H1 (cell line): ENCODE measurements at regions not wholly inside any gene's neighbourhood (a gene's known extent, or its start where the extent isn't known, plus 50 kb on each side); places are given as distances from the start of the nearest gene placed in this dataset.

Experiments
- CTCF ChIA-PET: fragments of 300-600 bp; sonication (Branson Sonifier 250); formaldehyde crosslinking; loops from one replicate; lab custom pipeline; 2021; ENCODE audit not compliant: partially characterized antibody; lab: Charles Lee
- POLR2A ChIA-PET: fragments of 300-600 bp; sonication (Branson Sonifier 250); formaldehyde crosslinking; loops from one replicate; lab custom pipeline; 2021; ENCODE audit warnings: inconsistent platforms; ENCODE audit not compliant: partially characterized antibody; lab: Charles Lee
- DNase-seq, 2 experiments: peaks; one replicate each; pipeline versions ENCODE4 v3.0.0 to v3.0.0-alpha.2; 2010 to 2022; ENCODE audit warnings: low spot score in 2 of 2, low read depth in 1 of 2, mixed read lengths in 1 of 2
- FAIRE-seq: peaks from 2 replicates; lab custom pipeline; 2011; peaks lifted over from hg19 to GRCh38; lab: Jason Lieb, UNC
- H2AFZ ChIP-seq: 2 replicates; pipeline ENCODE4 v1.8.1; 2012; ENCODE audit warnings: low read length, inconsistent platforms
- H2AK5ac ChIP-seq: 2 replicates; pipeline ENCODE4 v1.6.1; 2013; ENCODE audit warnings: low read depth, low read length
- H2BK120ac ChIP-seq: replicated peaks from 2 replicates; pipeline ENCODE3; 2013; ENCODE audit warnings: low read depth, low read length, inconsistent platforms
- H2BK12ac ChIP-seq: 2 replicates; pipeline ENCODE4 v1.6.1; 2013; ENCODE audit warnings: low read depth, low read length
- H2BK15ac ChIP-seq: 2 replicates; pipeline ENCODE4 v1.6.1; 2013; ENCODE audit warnings: low read length
- H2BK20ac ChIP-seq: 2 replicates; pipeline ENCODE4 v1.6.1; 2013; ENCODE audit warnings: low read length
- H2BK5ac ChIP-seq: 2 replicates; pipeline ENCODE4 v1.6.1; 2013; ENCODE audit warnings: low read depth, low read length
- H3K14ac ChIP-seq: 2 replicates; pipeline ENCODE4 v1.6.1; 2013; ENCODE audit warnings: inconsistent platforms; ENCODE audit not compliant: insufficient read length
- H3K18ac ChIP-seq: 2 replicates; pipeline ENCODE4 v1.6.1; 2013; ENCODE audit warnings: low read length; ENCODE audit errors: extremely low read depth
- H3K23ac ChIP-seq: 2 replicates; pipeline ENCODE4 v1.6.1; 2013; ENCODE audit warnings: inconsistent platforms; ENCODE audit not compliant: insufficient read length
- H3K23me2 ChIP-seq: 2 replicates; pipeline ENCODE4 v1.6.1; 2013; ENCODE audit warnings: low read depth, low read length
- H3K27ac ChIP-seq: 2 replicates; pipeline ENCODE4 v1.6.1; 2011; ENCODE audit warnings: low read depth, low read length, inconsistent platforms
- H3K27me3 ChIP-seq, 4 experiments: replicated peaks in 1 of 4; 1 replicate in 1 of 4; 2 replicates in 3 of 4; pipeline versions ENCODE4 v1.6.1 to v1.8.1; 2011 to 2013; ENCODE audit warnings: low read length in 3 of 4, mild to moderate bottlenecking in 3 of 4, inconsistent platforms in 2 of 4, mixed read lengths in 2 of 4, moderate library complexity in 1 of 4; ENCODE audit not compliant: control insufficient read depth in 3 of 4, insufficient read depth in 3 of 4; ENCODE audit errors: extremely low read depth in 1 of 4
- H3K36me3 ChIP-seq, 4 experiments: 2 replicates each; pipeline versions ENCODE4 v1.6.1 to v1.8.1; 2011 to 2013; ENCODE audit warnings: mild to moderate bottlenecking in 4 of 4, low read length in 3 of 4, moderate library complexity in 2 of 4, control low read depth in 1 of 4, inconsistent platforms in 1 of 4; ENCODE audit not compliant: insufficient read depth in 4 of 4, control insufficient read depth in 2 of 4
- H3K4ac ChIP-seq: replicated peaks from 2 replicates; pipeline ENCODE3; 2013; ENCODE audit warnings: low read length, low read depth, mixed read lengths, inconsistent platforms; ENCODE audit not compliant: insufficient read length
- H3K4me1 ChIP-seq, 4 experiments: replicated peaks in 1 of 4; 1 replicate in 1 of 4; 2 replicates in 3 of 4; pipeline versions ENCODE4 v1.6.1 to v1.8.1; 2011 to 2013; ENCODE audit warnings: low read length in 3 of 4, inconsistent platforms in 2 of 4, mixed read lengths in 1 of 4; ENCODE audit not compliant: insufficient read depth in 4 of 4, control insufficient read depth in 3 of 4
- H3K4me2 ChIP-seq, 2 experiments: 2 replicates each; pipeline versions ENCODE4 v1.6.1 to v1.8.1; 2011 to 2013; ENCODE audit warnings: low read depth in 2 of 2, low read length in 2 of 2, control low read depth in 1 of 2, inconsistent platforms in 1 of 2, mild to moderate bottlenecking in 1 of 2; ENCODE audit not compliant: insufficient read depth in 1 of 2
- H3K4me3 ChIP-seq, 4 experiments: fragments of 200-600, 300-600 bp in 1 of 4; sonication (generic), shearing (Covaris generic), sonication (Bioruptor Twin) in 1 of 4; 2 replicates each; pipeline versions ENCODE4 v1.5.1 to v1.8.1; 2011 to 2016; ENCODE audit warnings: low read length in 4 of 4, low read depth in 3 of 4, control low read depth in 2 of 4, inconsistent platforms in 2 of 4, mild to moderate bottlenecking in 2 of 4, mixed read lengths in 1 of 4, moderate library complexity in 1 of 4; ENCODE audit not compliant: insufficient read depth in 2 of 4; ENCODE audit errors: extremely low read depth in 1 of 4
- H3K56ac ChIP-seq: replicated peaks from 2 replicates; pipeline ENCODE3; 2013; ENCODE audit warnings: low read depth, mild to moderate bottlenecking, mixed read lengths, low read length, inconsistent platforms; ENCODE audit not compliant: insufficient read length
- H3K79me1 ChIP-seq: 2 replicates; pipeline ENCODE4 v1.6.1; 2013; ENCODE audit warnings: low read depth, low read length, control low read depth
- H3K79me2 ChIP-seq, 2 experiments: 2 replicates each; pipeline versions ENCODE4 v1.6.1 to v1.8.1; 2012 to 2013; ENCODE audit warnings: low read length in 2 of 2, mild to moderate bottlenecking in 2 of 2, inconsistent platforms in 1 of 2; ENCODE audit not compliant: insufficient read depth in 2 of 2, control insufficient read depth in 1 of 2
- H3K9ac ChIP-seq, 4 experiments: replicated peaks in 1 of 4; 1 replicate in 1 of 4; 2 replicates in 3 of 4; pipeline versions ENCODE4 v1.6.1 to v1.8.1; 2011 to 2013; ENCODE audit warnings: low read depth in 3 of 4, low read length in 3 of 4, control low read depth in 2 of 4, mild to moderate bottlenecking in 2 of 4, moderate library complexity in 2 of 4, inconsistent platforms in 1 of 4; ENCODE audit errors: extremely low read depth in 1 of 4
- H3K9me3 ChIP-seq, 2 experiments: 2 replicates each; pipeline versions ENCODE4 v1.6.1 to v1.8.1; 2012 to 2013; ENCODE audit warnings: mild to moderate bottlenecking in 2 of 2, moderate library complexity in 2 of 2, control low read depth in 1 of 2, inconsistent platforms in 1 of 2, low read depth in 1 of 2, low read length in 1 of 2, mixed read lengths in 1 of 2; ENCODE audit not compliant: insufficient read depth in 2 of 2
- H4K20me1 ChIP-seq, 2 experiments: replicated peaks in 1 of 2; 2 replicates each; pipeline versions ENCODE3 to v1.8.1; 2011 to 2013; ENCODE audit warnings: inconsistent platforms in 2 of 2, low read length in 2 of 2, mild to moderate bottlenecking in 1 of 2; ENCODE audit not compliant: insufficient read depth in 2 of 2, control insufficient read depth in 1 of 2
- H4K5ac ChIP-seq: 2 replicates; pipeline ENCODE4 v1.6.1; 2013; ENCODE audit warnings: low read length, low read depth, mixed read lengths, inconsistent platforms; ENCODE audit not compliant: insufficient read length
- H4K8ac ChIP-seq: 2 replicates; pipeline ENCODE4 v1.8.0; 2013; ENCODE audit warnings: mild to moderate bottlenecking, moderate library complexity, low read length, inconsistent platforms; ENCODE audit not compliant: insufficient read depth; ENCODE audit errors: extremely low read depth
- H4K91ac ChIP-seq: replicated peaks from 2 replicates; pipeline ENCODE3; 2013; ENCODE audit warnings: low read length, mixed read lengths, inconsistent platforms; ENCODE audit not compliant: insufficient read length
- CBX5 ChIP-seq: fragments of 300-800, 300-1000 bp; sonication (generic); IDR thresholded peaks from 2 replicates; pipeline ENCODE4 v1.7.1; 2016; ENCODE audit warnings: antibody characterized with exemption, low read length, low read depth
- CTBP2 ChIP-seq: IDR thresholded peaks from 2 replicates; pipeline ENCODE4 v1.7.0; 2011; ENCODE audit warnings: borderline replicate concordance, mild to moderate bottlenecking, moderate library complexity, mixed read lengths, low read length; ENCODE audit not compliant: insufficient read depth, insufficient read length
- RBBP5 ChIP-seq: IDR thresholded peaks from 2 replicates; pipeline ENCODE4 v1.7.1; 2012; ENCODE audit warnings: low read depth, mild to moderate bottlenecking, inconsistent platforms, low read length, moderate library complexity, borderline replicate concordance
- SP4 ChIP-seq: IDR thresholded peaks from 2 replicates; pipeline ENCODE4 v1.6.1; 2012; ENCODE audit warnings: low read length, inconsistent platforms
- WGBS, 2 experiments: shearing (Covaris generic) in 1 of 2; methylation state at CpG; one replicate each; pipeline versions ENCODE4 v1.1.6 to v1.1.7; 2013 to 2015; ENCODE audit warnings: low lambda C conversion rate in 2 of 2, mixed read lengths in 2 of 2, inconsistent platforms in 1 of 2, low coverage in 1 of 2, missing lambda C conversion rate in 1 of 2; ENCODE audit not compliant: insufficient replicate concordance in 2 of 2, insufficient coverage in 1 of 2, insufficient read length in 1 of 2; ENCODE audit errors: extremely low coverage in 1 of 2, missing lambda C conversion rate in 1 of 2; 5-methylcytosine and 5-hydroxymethylcytosine counted together

GRCh38 chrX:7202206-7202605 is 54.3 kb upstream of the PUDP start:
- Histone ChIP-seq H3K4ac (no peak overlapping the region), H3K9ac (no peak overlapping the region), H3K14ac (no peak overlapping the region), H3K27ac (no peak overlapping the region), H2AFZ (no peak overlapping the region), H3K79me2 (no peaks in the 10 kb centered on the region), H3K4me1 (no peaks in the 10 kb centered on the region), H2BK12ac (no peak overlapping the region), H3K23ac (no peak overlapping the region), H2AK5ac (no peak overlapping the region), H2BK20ac (no peak overlapping the region), H3K18ac (no peak overlapping the region), H4K91ac (no peak overlapping the region), H3K36me3 (no peaks in the 10 kb centered on the region), H3K4me2 (no peak overlapping the region), H4K5ac (no peak overlapping the region), H3K9me3 (no peaks in the 10 kb centered on the region), H3K56ac (no peak overlapping the region), H2BK5ac (no peak overlapping the region), H3K4me3 (no peak overlapping the region), H3K23me2 (no peaks in the 10 kb centered on the region), H4K20me1 (no peaks in the 10 kb centered on the region), H3K27me3 (no peaks in the 10 kb centered on the region), H2BK120ac (no peak overlapping the region), H4K8ac (no peak overlapping the region), H2BK15ac (no peak overlapping the region), H3K79me1 (no peaks in the 10 kb centered on the region)
- no peak for TF ChIP-seq CTBP2
- TF ChIP-seq RBBP5 = no peak
- TF ChIP-seq SP4 = no peak
- no peak for TF ChIP-seq CBX5
- DNase-seq = no peak
- FAIRE-seq = no peak
- 88% methylated on average over 2 of the region's 3 CpGs; no CpG with 5 or more reads in 1 of the 2 experiments for WGBS, 2 experiments
- POLR2A ChIA-PET = no interaction called here
- CTCF ChIA-PET = no interaction called here
